Activated naive CD4-positive, alpha-beta T cell treated with anti-CD3 and anti-CD28 coated beads for 36 hours (primary cell): ENCODE measurements at regions not wholly inside any gene's neighbourhood (a gene's known extent, or its start where the extent isn't known, plus 50 kb on each side); places are given as distances from the start of the nearest gene placed in this dataset.
"Not testable (repeated sequence)": the region's sequence is repeated elsewhere in the genome, so short reads cannot be mapped to it uniquely, and the experiment has no call there.

ENCODE experiments used
- CTCF ChIA-PET: fragments of 350-600 bp; sonication (Branson Sonifier 250); formaldehyde crosslinking; loops from one replicate; lab custom pipeline; 2021; ENCODE audit warnings: antibody characterized with exemption; lab: Charles Lee
- DNase-seq: peaks from one replicate; pipeline ENCODE4 v3.0.0-alpha.2; 2020
- H3K27ac Mint-ChIP-seq: one replicate; pipeline ENCODE4 v1.8.0; 2021; ENCODE audit warnings: mild to moderate bottlenecking, mixed read lengths
- H3K27me3 Mint-ChIP-seq: one replicate; pipeline ENCODE4 v1.8.0; 2021; ENCODE audit warnings: low read depth, mixed read lengths
- H3K36me3 Mint-ChIP-seq: one replicate; pipeline ENCODE4 v1.8.0; 2021; ENCODE audit warnings: low read depth, mixed read lengths
- H3K4me1 Mint-ChIP-seq: one replicate; pipeline ENCODE4 v1.8.0; 2021; ENCODE audit warnings: low read depth, mixed read lengths
- H3K4me3 Mint-ChIP-seq: one replicate; pipeline ENCODE4 v1.8.0; 2021; ENCODE audit warnings: mild to moderate bottlenecking, moderate library complexity, mixed read lengths
- H3K9me3 Mint-ChIP-seq: one replicate; pipeline ENCODE4 v1.8.0; 2021; ENCODE audit warnings: mixed read lengths
- intact Hi-C: fragments of 100-400 bp; cut with micrococcal nuclease; formaldehyde crosslinking; loops from one replicate; pipeline ENCODE4 v1.15.1; 2023

DNA sequence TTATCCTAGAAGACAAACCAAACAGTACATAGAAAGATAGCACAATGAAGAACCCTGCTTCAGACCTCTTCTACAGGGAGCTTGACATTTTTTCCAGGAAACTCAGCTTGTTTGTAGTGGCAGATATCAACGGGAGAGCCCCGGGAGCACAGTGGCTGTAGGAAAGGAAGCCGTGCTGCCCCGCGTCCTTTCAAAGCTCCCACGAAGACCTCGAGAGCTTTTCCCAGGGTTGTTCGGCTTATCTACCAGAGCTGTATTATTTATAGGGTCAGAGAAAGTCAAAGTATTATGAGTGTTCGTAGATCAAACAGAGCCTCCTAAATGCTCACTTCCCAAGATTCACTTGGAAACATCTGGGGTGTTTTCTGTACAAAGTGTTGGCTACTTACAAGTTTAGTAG, 167.1 kb upstream of the COPS8 start:
- Mint-ChIP-seq H3K27ac (no peak overlapping the region), H3K36me3 (no peaks in the 10 kb centered on the region), H3K9me3 (no peaks in the 10 kb centered on the region), H3K4me1 (no peaks in the 10 kb centered on the region), H3K4me3 (no peak overlapping the region), H3K27me3 (peaks cover 2% of the 10 kb centered on the region)
- CTCF ChIA-PET, result interaction anchor here (1.0 kb wide), 1 partner anchor 10 kb away, joined by 3 read pairs; no protein-coding TSS in a partner anchor
- no peak for DNase-seq
- intact Hi-C loops, result no loop called here

DNA sequence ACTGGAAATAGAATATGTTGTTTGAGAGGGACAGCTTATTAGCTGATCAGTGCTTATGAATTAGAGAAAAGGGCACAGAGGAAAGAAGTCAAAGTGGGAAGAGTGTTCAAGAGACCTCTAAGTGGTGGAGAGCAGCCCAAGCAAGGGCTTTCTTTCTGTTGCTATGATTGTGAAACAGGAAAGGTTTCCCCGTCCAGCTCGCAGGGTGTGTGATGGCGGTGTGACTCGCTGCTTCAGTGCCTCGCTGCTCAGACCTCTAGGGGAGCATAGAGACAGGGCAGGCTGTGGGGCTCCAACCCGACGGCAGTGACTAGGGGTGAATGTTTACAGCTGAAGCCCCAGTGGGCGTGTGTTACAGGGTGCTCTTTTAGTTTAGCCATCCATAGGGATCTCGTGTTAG, 166.5 kb upstream of the COPS8 start:
- H3K36me3 Mint-ChIP-seq, result no peaks in the 10 kb centered on the region
- CTCF ChIA-PET, result interaction anchor here (0.7 kb wide), 1 partner anchor 58 kb away, joined by 3 read pairs; no protein-coding TSS in a partner anchor
- peaks cover 2% of the 10 kb centered on the region for H3K27me3 Mint-ChIP-seq
- H3K27ac Mint-ChIP-seq, result no peak overlapping the region
- no peaks in the 10 kb centered on the region for H3K4me1 Mint-ChIP-seq
- no peak overlapping the region for H3K4me3 Mint-ChIP-seq
- no peaks in the 10 kb centered on the region for H3K9me3 Mint-ChIP-seq
- intact Hi-C loops, result no loop called here
- no peak for DNase-seq

GRCh38 chr2:236919801-236920379, 165.8 kb upstream of the COPS8 start:
- CTCF ChIA-PET, result interaction anchor here (0.7 kb wide), 1 partner anchor 57 kb away, joined by 3 read pairs; no protein-coding TSS in a partner anchor
- H3K4me1 Mint-ChIP-seq, H3K36me3 Mint-ChIP-seq, DNase-seq, H3K4me3 Mint-ChIP-seq, H3K9me3 Mint-ChIP-seq, intact Hi-C loops, H3K27me3 Mint-ChIP-seq, H3K27ac Mint-ChIP-seq: not testable (repeated sequence)

DNA sequence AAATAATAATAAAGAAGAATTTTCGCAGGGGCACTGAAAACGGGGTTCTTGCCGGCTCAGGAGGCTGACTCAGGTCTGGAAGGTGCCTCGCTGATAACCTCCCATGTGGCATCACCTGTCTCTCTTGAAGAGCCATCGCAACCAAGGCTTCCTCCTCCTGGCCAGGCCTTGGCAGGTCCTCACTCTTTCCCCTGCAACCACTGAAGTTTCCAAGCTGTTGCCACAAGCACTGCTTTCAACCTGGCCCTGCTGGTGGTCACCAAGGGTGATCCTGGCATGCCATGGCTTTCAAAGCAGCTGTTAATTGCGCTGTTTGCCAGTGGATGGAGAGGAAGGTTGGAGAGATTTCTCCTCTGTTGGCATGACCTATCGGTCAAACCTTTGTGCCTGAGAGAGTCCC, 163.6 kb upstream of the COPS8 start:
- no peak overlapping the region for H3K4me3 Mint-ChIP-seq
- CTCF ChIA-PET, result interaction anchor here (0.6 kb wide), 1 partner anchor 147 kb away, joined by 3 read pairs; no protein-coding TSS in a partner anchor
- DNase-seq, result no peak
- no peaks in the 10 kb centered on the region for H3K36me3 Mint-ChIP-seq
- H3K4me1 Mint-ChIP-seq, result no peaks in the 10 kb centered on the region
- H3K27me3 Mint-ChIP-seq, result peaks cover 2% of the 10 kb centered on the region
- no peak overlapping the region for H3K27ac Mint-ChIP-seq
- H3K9me3 Mint-ChIP-seq, result no peaks in the 10 kb centered on the region
- intact Hi-C loops, result no loop called here

DNA sequence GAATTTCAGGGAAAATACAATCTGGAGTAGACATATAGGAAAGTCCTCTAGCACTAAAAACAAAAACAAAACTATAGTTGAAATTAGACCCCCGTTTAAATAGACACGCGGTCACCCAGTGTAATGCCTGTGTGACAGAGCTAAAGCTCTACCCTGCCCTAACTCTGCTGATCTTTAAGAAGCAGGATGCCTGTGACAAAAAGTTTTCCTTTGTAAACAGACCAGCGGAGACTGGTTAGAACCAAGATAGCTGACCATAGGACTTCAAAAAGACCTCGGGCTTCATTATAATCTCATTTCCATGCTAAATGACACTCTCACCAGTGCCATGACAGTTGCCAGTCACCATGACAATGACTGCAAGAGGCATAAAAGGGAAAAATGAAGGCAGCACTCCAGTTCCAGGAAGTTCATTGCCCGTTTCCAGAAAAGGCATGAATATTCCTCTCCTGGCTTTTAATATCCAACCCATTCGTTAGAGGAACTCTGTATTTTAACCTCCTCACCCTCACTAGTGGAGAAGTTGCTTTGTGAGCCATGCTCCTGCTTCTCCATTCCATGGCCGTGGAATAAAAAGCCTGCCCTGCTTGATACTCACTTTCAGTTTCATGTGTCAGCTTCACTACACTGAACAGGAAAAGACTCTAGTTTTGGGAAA, 157.2 kb upstream of the COPS8 start:
- Mint-ChIP-seq H3K9me3 (no peaks in the 10 kb centered on the region), H3K27ac (no peak overlapping the region), H3K4me1 (peaks cover 5% of the 10 kb centered on the region), H3K36me3 (no peaks in the 10 kb centered on the region), H3K27me3 (peaks cover 3% of the 10 kb centered on the region), H3K4me3 (peak overlapping the region; percentile 59)
- DNase-seq, result no peak
- intact Hi-C loops, result no loop called here
- CTCF ChIA-PET, result interaction anchor here (0.5 to 1.2 kb wide), 2 partner anchors 10 to 19 kb away, joined by 3 read pairs; no protein-coding TSS in a partner anchor

DNA sequence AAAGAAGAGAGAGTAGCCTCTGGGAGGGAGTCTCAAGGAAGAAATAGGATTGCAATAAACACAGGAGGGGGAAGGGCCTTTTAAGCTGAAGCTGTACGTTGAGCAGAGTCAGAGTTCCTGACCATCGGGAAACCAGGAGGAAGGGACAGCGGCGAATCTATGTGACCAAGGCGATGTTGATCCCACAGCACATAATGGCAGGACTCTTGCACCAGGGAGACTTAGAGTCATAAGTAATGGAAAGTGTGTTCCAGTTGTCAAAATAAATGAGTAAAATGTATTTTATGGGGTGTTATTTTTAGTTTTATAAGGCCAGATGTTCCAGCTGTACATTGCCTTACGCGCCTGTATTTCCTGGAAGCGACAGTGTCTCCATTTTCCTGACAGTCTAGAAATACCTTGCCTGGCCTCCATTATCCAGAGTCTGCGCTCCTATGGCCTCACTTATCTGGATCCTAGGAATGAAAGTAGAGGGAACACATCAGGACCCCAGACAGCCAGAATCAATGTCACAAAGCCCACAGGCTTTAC, 152.8 kb upstream of the COPS8 start:
- Mint-ChIP-seq H3K4me1 (peaks cover 5% of the 10 kb centered on the region), H3K4me3 (no peak overlapping the region), H3K36me3 (no peaks in the 10 kb centered on the region), H3K9me3 (no peaks in the 10 kb centered on the region), H3K27me3 (peaks cover 3% of the 10 kb centered on the region), H3K27ac (no peak overlapping the region)
- no peak for DNase-seq
- CTCF ChIA-PET, result no interaction called here
- intact Hi-C loops, result no loop called here

GRCh38 chr2:236934166-236934565, 151.5 kb upstream of the COPS8 start:
- no peaks in the 10 kb centered on the region for H3K4me1 Mint-ChIP-seq
- no peaks in the 10 kb centered on the region for H3K36me3 Mint-ChIP-seq
- no peaks in the 10 kb centered on the region for H3K27me3 Mint-ChIP-seq
- no peak overlapping the region for H3K4me3 Mint-ChIP-seq
- H3K27ac Mint-ChIP-seq, result no peak overlapping the region
- intact Hi-C loops, result no loop called here
- H3K9me3 Mint-ChIP-seq, result no peaks in the 10 kb centered on the region
- CTCF ChIA-PET, result no interaction called here
- DNase-seq, result no peak

DNA sequence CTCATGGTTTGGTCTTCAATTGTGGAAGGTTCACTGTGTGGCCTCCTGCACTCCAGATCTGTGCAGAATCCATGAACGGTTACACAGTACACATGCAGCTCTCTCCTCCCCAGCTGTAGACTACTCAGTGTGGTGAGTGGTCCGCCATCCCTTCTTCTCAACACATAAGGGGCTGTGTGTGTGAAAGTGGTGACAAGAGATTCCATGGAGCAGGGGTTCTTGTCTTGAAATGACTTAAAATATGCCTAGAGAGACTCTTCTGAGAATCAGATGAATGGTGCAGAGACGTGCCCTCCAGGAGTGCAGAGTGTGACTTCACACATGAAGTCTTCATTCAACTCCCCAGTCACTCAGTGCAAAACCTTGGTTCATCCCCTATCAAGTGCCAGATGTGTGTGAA, 151.0 kb upstream of the COPS8 start:
- no peak for DNase-seq
- H3K27ac Mint-ChIP-seq, result no peak overlapping the region
- CTCF ChIA-PET, result no interaction called here
- no peak overlapping the region for H3K4me3 Mint-ChIP-seq
- H3K36me3 Mint-ChIP-seq, result no peaks in the 10 kb centered on the region
- H3K9me3 Mint-ChIP-seq, result no peaks in the 10 kb centered on the region
- no peaks in the 10 kb centered on the region for H3K4me1 Mint-ChIP-seq
- intact Hi-C loops, result no loop called here
- H3K27me3 Mint-ChIP-seq, result no peaks in the 10 kb centered on the region

- DNase-seq, result no peak
- Mint-ChIP-seq H3K36me3 (no peaks in the 10 kb centered on the region), H3K9me3 (no peaks in the 10 kb centered on the region), H3K4me3 (no peak overlapping the region), H3K4me1 (no peaks in the 10 kb centered on the region), H3K27me3 (no peaks in the 10 kb centered on the region), H3K27ac (no peak overlapping the region)
- intact Hi-C loops, result no loop called here
- CTCF ChIA-PET, result no interaction called here
These were observed 150.6 kb upstream of the COPS8 start for GRCh38 chr2:236935083-236935482.

GRCh38 chr2:236935631-236936445, 149.9 kb upstream of the COPS8 start:
- intact Hi-C loops, result no loop called here
- H3K4me1 Mint-ChIP-seq, result no peaks in the 10 kb centered on the region
- no peaks in the 10 kb centered on the region for H3K36me3 Mint-ChIP-seq
- H3K27me3 Mint-ChIP-seq, result no peaks in the 10 kb centered on the region
- no peak for DNase-seq
- CTCF ChIA-PET, result no interaction called here
- no peak overlapping the region for H3K4me3 Mint-ChIP-seq
- no peaks in the 10 kb centered on the region for H3K9me3 Mint-ChIP-seq
- H3K27ac Mint-ChIP-seq, result no peak overlapping the region

GRCh38 chr2:236936446-236936940, 149.2 kb upstream of the COPS8 start:
- Mint-ChIP-seq H3K9me3 (no peaks in the 10 kb centered on the region), H3K4me1 (no peaks in the 10 kb centered on the region), H3K36me3 (no peaks in the 10 kb centered on the region), H3K4me3 (no peak overlapping the region), H3K27ac (no peak overlapping the region), H3K27me3 (no peaks in the 10 kb centered on the region)
- no peak for DNase-seq
- intact Hi-C loops, result no loop called here
- CTCF ChIA-PET, result no interaction called here

DNA sequence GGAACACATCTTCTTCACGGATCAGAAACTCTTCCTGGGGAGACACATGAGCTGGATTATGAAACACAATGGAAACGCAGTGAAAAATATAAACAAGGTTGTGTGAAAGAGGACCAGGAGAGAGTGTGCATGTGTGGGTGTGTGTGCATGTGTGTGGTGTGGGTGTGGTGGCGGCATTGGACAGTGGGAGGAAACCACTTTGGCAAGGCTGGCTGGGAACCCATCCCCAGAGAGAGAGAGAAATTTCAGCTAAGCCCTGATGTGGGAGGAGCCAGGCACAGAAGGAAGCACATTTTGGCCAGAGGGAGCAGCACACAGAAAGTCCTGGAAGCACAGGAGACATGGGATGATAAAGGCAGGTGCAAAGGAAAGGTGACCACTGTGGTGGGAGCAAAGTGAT, 147.6 kb upstream of the COPS8 start:
- CTCF ChIA-PET, result no interaction called here
- Mint-ChIP-seq H3K4me3 (no peak overlapping the region), H3K27me3 (no peaks in the 10 kb centered on the region), H3K4me1 (no peaks in the 10 kb centered on the region), H3K27ac (no peak overlapping the region), H3K36me3 (no peaks in the 10 kb centered on the region), H3K9me3 (no peaks in the 10 kb centered on the region)
- intact Hi-C loops, result no loop called here
- no peak for DNase-seq
